ENCODE measurements at regions not wholly inside any gene's neighbourhood (a gene's known extent, or its start where the extent isn't known, plus 50 kb on each side); places are given as distances from the start of the nearest gene placed in this dataset.

GRCh38 chr5:72624641-72625236 lies 117.5 kb upstream of the ZNF366 start:
- H3K4me1 ChIP-seq, result no peaks in the 10 kb centered on the region
- no peak for DNase-seq
- intact Hi-C loops (cut with DNase I; ENCODE audit: low total_unique reads), result no loop called here
- no peak overlapping the region for H3K4me3 ChIP-seq
- no peaks in the 10 kb centered on the region for H3K9me3 ChIP-seq
- 37 to 67% (median 46%) methylated on average over 5 of the region's 5 CpGs for WGBS, 5 donors
- TF ChIP-seq POLR2AphosphoS5 (IDR thresholded peaks at IDR 0.05) (no peak), POLR2A (IDR thresholded peaks at IDR 0.05) (no peak)
- TF ChIP-seq, protein P1, sequence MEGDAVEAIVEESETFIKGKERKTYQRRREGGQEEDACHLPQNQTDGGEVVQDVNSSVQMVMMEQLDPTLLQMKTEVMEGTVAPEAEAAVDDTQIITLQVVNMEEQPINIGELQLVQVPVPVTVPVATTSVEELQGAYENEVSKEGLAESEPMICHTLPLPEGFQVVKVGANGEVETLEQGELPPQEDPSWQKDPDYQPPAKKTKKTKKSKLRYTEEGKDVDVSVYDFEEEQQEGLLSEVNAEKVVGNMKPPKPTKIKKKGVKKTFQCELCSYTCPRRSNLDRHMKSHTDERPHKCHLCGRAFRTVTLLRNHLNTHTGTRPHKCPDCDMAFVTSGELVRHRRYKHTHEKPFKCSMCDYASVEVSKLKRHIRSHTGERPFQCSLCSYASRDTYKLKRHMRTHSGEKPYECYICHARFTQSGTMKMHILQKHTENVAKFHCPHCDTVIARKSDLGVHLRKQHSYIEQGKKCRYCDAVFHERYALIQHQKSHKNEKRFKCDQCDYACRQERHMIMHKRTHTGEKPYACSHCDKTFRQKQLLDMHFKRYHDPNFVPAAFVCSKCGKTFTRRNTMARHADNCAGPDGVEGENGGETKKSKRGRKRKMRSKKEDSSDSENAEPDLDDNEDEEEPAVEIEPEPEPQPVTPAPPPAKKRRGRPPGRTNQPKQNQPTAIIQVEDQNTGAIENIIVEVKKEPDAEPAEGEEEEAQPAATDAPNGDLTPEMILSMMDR (IDR thresholded peaks at IDR 0.05 in 8 of 11, conservative IDR thresholded peaks at IDR 0.05 in 3 of 11), result no peak
- H3K36me3 ChIP-seq, result no peaks in the 10 kb centered on the region
- no peaks in the 10 kb centered on the region for H3K27me3 ChIP-seq (replicated peaks in 1 of 7)
- H3K27ac ChIP-seq, result no peak overlapping the region

DNA sequence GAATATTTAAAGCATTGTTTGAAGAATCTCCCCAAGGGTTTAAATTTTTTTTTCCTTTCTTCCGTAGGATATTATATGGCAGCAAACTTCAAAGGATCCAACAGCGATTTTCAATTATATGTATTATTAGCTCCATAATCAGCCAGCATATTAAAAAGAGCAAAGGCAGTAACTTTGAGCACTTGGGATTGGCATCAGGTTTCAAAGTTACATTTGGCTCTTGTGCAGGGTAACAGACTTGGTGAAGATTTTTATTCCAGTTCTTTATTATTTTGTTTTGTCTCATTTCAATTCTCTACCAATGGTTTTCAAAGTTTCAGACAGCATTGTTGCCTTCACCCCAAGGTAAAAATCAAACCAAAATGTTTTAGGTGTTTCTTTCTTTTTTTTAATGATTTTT lies 116.7 kb upstream of the ZNF366 start:
- no peaks in the 10 kb centered on the region for H3K4me1 ChIP-seq
- H3K9me3 ChIP-seq, result no peaks in the 10 kb centered on the region
- intact Hi-C loops (cut with DNase I; ENCODE audit: low total_unique reads), result no loop called here
- DNase-seq, result no peak
- TF ChIP-seq, protein P1 (IDR thresholded peaks at IDR 0.05 in 8 of 11, conservative IDR thresholded peaks at IDR 0.05 in 3 of 11), result no peak
- TF ChIP-seq POLR2AphosphoS5 (IDR thresholded peaks at IDR 0.05) (no peak), POLR2A (IDR thresholded peaks at IDR 0.05) (no peak)
- no peaks in the 10 kb centered on the region for H3K27me3 ChIP-seq (replicated peaks in 1 of 7)
- H3K27ac ChIP-seq, result no peak overlapping the region
- no peak overlapping the region for H3K4me3 ChIP-seq
- H3K36me3 ChIP-seq, result no peaks in the 10 kb centered on the region
- WGBS, 5 donors, result 90 to 95% (median 93%) methylated on average over 2 of the region's 2 CpGs

GRCh38 chr5:72623323-72623722 lies 116.1 kb upstream of the ZNF366 start:
- no peaks in the 10 kb centered on the region for H3K9me3 ChIP-seq
- H3K36me3 ChIP-seq, result no peaks in the 10 kb centered on the region
- intact Hi-C loops (cut with DNase I; ENCODE audit: low total_unique reads), result no loop called here
- H3K27me3 ChIP-seq (replicated peaks in 1 of 7), result no peaks in the 10 kb centered on the region
- DNase-seq, result no peak
- 83 to 94% (median 86%) methylated on average over 6 of the region's 6 CpGs for WGBS, 5 donors
- H3K4me3 ChIP-seq, result no peak overlapping the region
- H3K4me1 ChIP-seq, result no peaks in the 10 kb centered on the region
- TF ChIP-seq POLR2A (IDR thresholded peaks at IDR 0.05) (no peak), POLR2AphosphoS5 (IDR thresholded peaks at IDR 0.05) (no peak)
- TF ChIP-seq, protein P1 (IDR thresholded peaks at IDR 0.05 in 8 of 11, conservative IDR thresholded peaks at IDR 0.05 in 3 of 11), result no peak
- no peak overlapping the region for H3K27ac ChIP-seq

- intact Hi-C loops (cut with DNase I; ENCODE audit: low total_unique reads), result no loop called here
- TF ChIP-seq POLR2A (IDR thresholded peaks at IDR 0.05) (no peak), POLR2AphosphoS5 (IDR thresholded peaks at IDR 0.05) (no peak)
- TF ChIP-seq, protein P1 (IDR thresholded peaks at IDR 0.05 in 8 of 11, conservative IDR thresholded peaks at IDR 0.05 in 3 of 11), result no peak
Observed at GRCh38 chr5:72622170-72622760, 115.1 kb upstream of the ZNF366 start.

More at GRCh38 chr5:72622170-72622760, 115.1 kb upstream of the ZNF366 start:
- no peaks in the 10 kb centered on the region for H3K36me3 ChIP-seq
- H3K4me3 ChIP-seq, result no peak overlapping the region
- H3K27ac ChIP-seq, result no peak overlapping the region
- WGBS, 5 donors, result 59 to 82% (median 68%) methylated on average over 5 of the region's 5 CpGs
- no peaks in the 10 kb centered on the region for H3K9me3 ChIP-seq
- H3K4me1 ChIP-seq, result no peaks in the 10 kb centered on the region
- no peaks in the 10 kb centered on the region for H3K27me3 ChIP-seq (replicated peaks in 1 of 7)
- no peak for DNase-seq
